Fibroblast of skin of left biceps (primary cell): ENCODE measurements at regions not wholly inside any gene's neighbourhood (a gene's known extent, or its start where the extent isn't known, plus 50 kb on each side); places are given as distances from the start of the nearest gene placed in this dataset.
"Not testable (repeated sequence)": the region's sequence is repeated elsewhere in the genome, so short reads cannot be mapped to it uniquely, and the experiment has no call there.

Experiments used
- DNase-seq, 2 experiments: peaks; one replicate each; pipeline ENCODE4 v3.0.0-alpha.2; 2013; ENCODE audit warnings: low read depth in 2 of 2

DNA sequence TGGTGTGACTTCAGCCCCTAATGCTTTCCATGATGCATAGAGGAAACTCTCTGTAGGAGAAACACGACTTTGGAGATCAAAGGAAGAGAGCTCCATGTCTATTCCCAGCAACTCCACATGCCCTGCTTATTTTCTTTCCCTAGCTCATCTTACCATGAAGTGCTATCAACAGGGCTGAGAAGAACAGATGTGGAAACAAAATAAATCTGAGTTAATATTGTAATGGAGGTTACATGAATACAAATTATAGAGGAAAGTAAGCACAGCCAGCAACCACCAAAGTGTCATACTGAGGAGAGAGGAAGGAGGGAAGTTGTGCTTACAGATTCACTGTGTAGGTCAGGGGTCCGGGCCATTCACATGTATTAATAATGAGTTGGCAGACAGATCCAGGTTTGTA, 157.5 kb downstream of the RFPL4B start:
- DNase-seq = no peak

DNA sequence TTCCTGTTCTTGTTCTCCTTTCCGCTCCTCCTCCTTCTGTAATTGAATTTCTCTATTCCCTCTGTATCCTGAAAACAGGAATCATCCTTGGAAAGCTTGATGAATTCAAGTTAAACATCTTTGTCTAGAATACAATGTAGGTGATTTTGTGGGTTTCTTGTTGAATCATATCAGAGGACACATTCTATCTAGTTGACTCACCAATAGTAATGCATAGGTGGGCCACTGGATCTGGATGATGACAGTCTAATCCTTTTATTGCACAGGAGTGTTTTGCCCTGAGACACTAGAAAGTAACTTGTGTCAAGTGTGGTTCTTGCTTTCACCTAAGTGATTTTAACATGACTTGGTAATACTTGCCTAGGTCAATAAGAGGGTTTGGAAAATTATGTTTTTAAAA, 164.3 kb downstream of the RFPL4B start:
- DNase-seq = no peak

DNA sequence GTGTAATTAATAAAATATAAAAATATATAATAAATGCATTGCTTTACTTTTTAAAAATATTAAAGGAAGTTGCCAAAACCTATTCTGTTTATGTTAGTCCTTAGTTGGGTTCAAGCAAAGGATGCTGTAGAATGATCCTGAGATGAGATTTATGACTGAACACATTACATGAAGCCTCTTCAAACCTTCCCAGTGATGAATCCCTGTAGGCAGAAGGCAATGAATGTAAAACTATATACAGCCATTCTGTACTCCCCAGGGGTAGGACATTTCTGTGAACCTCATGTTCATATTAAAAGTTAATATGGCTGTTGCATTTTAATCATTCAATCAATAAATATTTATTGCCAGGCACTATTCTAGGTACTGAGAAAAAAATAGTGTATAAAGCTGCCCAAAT, 166.0 kb downstream of the RFPL4B start:
- no peak for DNase-seq

DNA sequence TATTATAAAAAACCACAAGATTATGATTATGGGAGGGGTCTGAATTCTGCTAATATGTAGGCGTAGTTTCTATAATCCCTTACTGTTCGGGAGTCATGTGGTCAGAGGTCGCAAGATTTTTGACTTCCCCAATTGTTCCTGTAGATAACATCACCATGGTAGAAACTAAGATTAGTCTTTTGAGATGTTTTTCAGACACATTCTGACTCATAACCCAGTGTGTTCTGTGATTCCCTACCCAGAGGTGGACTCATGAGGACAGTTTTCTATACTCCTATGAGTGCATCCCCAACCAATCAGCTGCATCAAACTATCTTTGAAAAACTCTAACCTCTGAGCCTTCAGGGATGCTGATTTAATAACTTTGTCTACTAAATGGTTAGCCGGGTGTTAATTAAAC, 175.5 kb downstream of the RFPL4B start:
- no peak for DNase-seq

DNA sequence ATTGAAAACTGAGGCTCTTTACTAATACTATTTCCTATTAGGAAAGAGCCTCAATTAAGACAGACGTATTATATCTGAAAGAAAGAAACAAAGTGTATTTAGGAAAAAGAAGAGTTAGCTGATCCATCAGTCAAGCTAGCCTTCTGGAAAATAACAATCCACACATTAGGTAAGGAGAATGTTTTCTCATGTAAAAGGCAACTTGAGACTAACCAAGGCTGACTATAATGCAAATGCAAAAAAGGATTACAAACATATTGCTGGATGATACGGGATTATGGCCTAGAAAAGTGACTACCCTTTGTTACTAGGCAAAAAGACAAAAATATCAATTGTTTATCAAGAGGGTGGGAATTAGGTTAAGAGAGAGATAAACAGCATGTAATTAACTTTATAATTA, 176.9 kb downstream of the RFPL4B start:
- DNase-seq = no peak

DNA sequence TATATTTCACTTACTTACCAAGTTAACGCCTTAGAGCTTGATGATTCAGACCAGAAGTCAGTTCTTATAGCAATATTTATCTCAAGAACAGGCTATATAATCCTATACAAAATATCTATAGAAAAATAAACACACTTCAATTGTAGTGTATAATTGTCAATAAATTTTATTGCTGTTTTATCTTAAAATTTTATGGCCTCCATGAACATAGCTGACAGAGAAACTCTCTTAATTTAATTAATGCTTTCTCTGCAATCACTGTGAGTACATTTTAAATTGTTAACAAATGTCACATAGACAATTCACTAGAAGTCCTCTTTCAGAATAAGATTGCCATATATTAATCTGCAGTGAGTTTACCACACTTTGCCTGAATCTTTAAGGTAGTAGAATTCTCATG, 178.6 kb downstream of the RFPL4B start:
- no peak for DNase-seq

DNA sequence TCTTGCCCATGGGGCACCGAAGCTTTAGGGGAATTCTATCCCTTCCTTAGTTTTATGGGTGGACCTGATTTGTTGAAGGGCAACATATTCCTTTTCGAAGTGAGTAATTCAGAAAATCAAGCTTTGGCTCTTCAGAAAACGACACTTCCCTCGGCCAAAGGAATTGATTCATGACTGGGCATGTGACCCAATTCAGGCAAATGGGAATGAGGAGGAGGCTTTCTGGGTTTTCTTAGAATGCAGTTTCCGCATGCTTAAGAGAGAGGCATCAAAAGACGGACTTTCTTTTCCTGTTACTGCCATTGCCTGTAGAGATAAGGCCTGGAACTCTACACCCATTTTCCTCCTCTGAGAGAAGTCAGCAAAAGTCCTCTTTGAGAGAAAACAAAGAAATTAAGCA, 179.5 kb downstream of the RFPL4B start:
- no peak for DNase-seq

DNA sequence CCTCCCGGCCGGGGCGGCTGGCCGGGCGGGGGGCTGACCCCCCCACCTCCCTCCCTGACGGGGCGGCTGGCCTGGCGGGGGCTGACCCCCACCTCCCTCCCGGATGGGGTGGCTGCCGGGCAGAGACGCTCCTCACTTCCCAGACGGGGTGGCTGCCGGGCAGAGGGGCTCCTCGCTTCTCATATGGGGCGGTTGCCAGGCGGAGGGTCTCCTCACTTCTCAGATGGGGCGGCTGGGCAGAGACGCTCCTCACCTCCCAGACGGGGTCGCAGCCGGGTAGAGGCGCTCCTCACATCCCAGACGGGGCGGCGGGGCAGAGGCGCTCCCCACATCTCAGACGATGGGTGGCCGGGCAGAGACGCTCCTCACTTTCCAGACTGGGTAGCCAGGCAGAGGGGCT, 181.2 kb downstream of the RFPL4B start:
- not testable (repeated sequence) for DNase-seq

DNA sequence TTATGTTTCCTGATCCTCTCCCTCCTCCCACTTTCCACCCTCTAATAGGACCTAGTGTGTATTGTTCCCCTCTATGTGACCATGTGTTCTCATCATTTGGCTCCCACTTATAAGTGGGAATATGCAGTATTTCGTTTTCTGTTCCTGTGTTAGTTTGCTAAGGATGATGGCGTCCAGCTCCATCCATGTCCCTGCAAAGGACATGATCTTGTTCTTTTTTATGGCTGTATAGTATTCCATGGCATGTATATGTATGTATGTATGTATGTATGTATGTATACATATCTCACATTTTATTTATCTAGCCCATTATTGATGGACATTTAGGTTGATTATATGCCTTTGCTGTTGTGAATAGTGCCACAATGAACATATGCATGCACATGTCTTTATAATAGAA, 188.7 kb downstream of the RFPL4B start:
- DNase-seq = no peak

DNA sequence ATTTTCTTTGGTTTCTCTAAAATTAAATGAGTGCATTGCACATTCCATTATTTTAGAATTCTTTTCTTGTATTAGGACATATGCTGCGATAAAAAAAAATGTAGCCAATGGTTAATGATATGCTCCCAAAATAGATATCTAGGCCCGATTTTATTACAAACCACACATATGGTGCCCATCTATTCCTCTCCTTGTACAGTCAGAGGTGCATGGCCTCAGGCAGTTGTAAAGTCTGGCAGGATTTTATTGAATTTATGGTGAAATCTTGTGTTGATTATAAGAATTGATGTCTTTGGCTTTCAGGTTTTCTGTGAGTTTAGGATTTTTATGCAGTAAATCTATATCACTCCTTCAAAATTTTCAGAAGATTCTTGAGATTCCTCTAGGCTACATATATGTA, 192.2 kb downstream of the RFPL4B start:
- peak in 1 of 2 experiments; percentile 31 for DNase-seq

DNA sequence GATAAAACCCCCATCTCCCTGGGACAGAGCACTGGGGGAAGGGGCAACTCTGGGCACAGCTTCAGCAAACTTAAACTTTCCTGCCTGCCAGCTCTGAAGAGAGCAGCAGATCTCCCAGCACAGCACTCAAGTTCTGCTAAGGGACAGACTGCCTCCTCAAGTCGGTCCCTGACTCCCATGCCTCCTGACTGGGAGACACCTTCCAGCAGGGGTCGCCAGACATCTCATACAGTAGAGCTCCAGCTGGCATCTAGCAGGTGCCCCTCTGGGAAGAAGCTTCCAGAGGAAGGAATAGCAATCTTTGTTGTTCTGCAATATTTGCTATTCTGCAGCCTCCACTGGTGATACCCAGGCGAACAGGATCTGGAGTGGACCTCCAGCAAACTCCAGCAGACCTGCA, 194.7 kb downstream of the RFPL4B start:
- not testable (repeated sequence) for DNase-seq

DNA sequence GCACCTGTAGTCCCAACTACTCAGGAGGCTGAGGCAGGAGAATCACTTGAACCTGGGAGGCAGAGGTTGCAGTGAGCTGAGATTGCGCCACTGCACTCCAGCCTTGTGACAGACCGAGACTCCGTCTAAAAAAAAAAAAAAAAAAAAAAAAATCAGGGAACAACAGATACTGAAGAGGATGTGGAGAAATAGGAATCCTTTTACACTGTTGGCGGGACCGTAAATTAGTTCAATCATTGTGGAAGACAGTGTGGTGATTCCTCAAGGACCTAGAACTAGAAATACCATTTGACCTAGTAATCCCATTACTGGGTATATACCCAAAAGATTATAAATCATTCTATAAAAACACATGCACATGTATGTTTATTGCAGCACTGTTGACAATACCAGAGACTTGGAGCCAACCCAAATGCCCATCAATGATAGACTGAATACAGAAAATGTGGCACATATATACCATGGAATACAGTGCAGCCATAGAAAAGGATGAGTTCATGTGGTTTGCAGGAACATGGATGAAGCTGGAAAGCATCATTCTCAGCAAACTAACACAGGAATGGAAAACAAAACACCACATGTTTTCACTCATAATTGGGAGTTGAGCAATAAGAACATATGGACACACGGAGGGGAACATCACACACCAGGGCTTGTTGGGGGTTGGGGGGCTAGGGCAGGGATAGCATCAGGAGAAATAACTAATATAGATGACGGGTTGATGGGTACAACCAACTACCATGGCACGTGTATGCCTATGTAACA, 200.4 kb downstream of the RFPL4B start:
- DNase-seq = not testable (repeated sequence)

DNA sequence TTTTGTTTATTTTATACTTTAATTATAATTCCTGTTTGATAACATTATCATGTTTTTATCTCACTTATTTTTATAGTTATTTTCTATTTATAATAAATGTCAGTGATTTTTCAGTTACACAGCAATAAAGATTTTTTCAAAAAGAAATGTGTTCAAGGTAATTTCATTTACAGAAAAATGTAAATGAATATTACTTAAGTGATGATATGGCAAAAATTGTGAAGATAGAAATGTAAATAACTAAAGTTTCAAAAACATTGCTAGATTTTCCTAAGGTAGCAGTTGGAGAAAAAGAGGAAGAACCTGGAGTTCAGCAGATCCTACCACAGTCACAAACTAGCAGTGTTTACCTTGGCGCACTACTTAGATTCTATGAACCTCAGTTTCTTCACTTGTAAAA, 202.6 kb downstream of the RFPL4B start:
- DNase-seq = no peak

DNA sequence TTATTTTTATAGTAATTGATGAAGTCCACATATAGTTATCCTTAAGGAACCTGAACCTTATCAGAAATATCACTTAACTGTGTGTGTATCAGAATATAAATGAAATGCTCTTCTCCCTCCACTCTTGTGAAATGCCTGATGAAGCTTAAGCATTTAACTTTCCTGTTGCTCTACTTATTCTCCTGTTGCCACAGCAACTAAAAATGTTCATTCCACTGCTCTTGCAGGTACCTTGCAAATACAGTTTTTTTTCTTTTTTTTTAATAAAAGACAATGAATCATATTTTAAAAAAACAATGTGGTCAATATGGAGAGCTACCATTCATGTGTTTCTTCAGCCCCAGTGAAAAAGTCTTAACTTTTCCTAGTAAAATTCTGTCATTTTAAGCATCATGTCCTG, 210.3 kb downstream of the RFPL4B start:
- no peak for DNase-seq

DNA sequence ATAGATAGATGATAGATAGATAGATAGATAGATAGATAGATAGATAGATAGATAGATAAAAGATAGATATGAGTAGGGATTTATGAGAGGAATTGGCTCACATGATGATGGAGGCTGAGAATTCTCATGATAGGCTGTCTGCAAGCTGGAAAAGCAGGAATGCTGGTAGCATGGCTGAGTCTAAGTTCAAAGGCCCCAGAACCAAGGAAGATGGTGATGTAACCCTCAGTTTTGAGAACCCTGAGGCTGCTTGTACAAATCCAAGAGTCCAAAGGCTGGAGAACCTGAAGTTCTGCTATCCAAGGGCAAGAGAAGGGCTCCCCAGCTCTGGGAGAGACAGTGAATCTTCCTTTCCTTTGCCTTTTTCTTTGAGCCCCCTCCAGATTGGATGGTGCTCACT, 210.8 kb downstream of the RFPL4B start:
- DNase-seq = no peak

DNA sequence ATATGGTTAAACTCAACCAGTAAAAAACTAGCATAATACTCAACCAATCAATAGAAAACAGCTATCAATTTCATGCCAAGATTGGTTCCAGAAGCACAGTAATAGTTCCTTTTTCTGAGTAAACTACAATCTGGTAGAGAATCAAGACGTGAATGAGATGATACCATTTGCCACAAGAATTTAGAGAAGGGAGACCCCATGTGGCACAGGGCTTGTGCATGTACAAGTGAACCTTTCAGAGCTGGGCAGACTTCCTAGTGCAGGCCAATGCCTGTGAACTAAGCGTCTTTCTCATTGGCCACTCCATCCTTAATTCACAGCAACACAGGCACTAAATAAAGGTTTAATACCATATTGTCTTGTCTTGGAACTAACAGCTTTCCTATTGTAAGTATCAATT, 213.5 kb downstream of the RFPL4B start:
- DNase-seq = no peak

DNA sequence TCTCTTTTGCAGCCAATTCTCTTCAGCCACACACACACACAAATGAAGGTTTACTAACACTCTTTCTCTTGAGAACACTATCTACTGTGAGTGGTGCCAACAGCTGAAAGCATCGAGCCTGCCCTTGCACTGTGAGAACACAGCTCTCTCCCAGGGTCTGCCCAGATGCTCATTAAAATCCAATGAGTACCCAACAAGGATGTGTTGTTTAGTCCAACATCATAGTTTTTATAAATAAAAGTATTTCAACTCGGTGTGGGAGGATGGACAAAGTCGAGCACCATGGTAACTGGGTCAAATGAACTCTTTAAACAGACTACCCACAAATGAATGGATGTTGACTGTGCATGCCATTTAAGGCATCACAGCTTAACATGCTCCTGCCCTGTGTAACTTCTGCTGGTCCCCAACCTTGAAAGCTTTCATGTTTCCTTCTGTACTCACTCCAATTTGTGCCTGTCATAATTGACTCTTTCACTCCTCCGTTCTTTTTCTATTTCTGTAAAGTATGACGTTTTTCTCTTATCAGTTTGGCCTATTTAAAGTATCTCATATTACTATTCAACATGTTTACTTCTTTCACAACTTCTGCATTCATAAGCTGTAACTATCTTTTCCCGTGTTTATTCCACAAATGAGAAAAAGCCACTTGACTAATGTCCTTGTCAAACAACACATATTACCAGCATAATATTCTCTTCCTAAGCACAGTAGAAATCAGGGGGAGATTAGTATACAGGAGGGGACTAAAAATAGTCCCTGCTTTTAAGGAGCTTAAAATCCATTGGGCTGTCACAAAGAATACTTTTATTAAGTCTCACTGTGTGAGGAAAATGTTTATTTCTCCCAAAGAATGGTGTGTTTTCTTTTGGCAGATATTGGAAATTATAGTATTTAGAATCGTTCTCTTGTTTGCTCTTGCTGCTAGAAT, 215.4 kb downstream of the RFPL4B start:
- DNase-seq = no peak

DNA sequence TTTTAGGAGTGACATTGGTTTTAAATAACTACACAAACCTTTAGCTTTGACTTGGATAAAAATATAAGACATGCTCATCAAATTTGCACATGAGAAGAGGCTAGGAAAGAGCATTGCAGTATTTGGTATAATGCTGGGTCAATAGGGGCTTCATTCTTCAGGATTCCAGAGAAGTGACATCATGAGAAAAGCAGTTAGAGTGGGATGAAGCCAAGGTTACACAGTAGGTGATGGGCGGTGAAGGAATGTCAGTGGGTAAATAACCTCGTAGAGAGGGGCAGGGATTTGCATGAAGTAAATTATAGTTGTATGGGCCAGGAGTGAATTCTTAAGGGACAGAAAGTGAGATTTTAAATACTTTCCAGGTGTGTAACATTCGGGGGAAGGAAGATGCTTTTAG, 216.2 kb downstream of the RFPL4B start:
- DNase-seq = peak; percentile 57 to 64

DNA sequence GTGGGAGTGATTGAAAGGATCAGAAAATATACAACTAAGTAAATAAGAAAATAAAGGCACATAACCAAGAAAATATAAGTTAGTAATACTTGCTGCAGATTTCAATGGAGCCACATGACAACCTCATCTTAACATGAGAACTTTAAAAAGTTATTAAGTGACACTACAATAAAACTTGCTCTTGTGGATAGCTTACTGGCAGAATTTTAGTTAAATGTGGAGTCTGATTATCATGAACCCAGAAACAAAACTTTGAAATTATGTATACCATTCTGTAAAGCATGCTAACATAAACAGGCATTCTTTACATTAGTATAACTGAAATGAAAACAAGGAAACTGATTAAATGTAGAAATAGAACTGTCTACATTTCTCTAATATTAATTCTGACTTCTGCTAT, 220.9 kb downstream of the RFPL4B start:
- DNase-seq = no peak

DNA sequence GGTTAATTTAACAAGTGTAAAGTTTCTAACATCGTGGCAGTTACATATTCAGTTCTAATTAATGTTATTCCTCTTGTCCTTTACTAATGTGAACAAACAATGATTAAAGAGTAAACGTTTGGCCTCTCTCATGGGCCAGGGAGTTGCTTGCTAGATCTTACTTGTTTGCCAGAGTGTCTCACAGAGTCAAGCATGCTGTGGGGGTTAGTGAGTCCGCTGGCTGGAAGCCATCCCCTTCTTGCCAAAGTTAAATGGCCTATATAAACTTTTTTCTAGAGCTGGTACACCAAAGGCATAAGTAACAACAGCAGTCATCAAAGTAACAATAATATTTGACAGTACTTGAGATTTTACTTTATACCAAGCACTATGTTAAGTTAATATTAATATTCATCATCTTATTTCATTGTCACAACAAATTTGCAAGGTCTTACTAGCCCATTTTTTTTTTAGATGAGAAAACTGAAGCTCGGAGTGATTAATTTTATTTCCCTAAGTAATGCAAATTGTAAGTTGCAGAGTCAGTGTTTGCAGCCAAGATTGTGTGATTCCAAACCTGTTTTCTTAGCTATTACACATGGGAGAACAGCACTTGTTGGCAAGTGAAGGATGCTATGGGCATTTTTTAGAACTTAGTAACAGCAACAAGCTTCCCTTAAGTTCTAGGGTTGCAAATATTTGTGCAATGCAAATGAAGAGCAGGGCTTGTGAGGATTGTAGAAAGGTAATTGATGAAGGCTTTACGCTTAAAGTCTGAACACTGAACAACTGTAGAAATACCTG, 224.5 kb downstream of the RFPL4B start:
- peak; percentile 49 to 50 for DNase-seq

DNA sequence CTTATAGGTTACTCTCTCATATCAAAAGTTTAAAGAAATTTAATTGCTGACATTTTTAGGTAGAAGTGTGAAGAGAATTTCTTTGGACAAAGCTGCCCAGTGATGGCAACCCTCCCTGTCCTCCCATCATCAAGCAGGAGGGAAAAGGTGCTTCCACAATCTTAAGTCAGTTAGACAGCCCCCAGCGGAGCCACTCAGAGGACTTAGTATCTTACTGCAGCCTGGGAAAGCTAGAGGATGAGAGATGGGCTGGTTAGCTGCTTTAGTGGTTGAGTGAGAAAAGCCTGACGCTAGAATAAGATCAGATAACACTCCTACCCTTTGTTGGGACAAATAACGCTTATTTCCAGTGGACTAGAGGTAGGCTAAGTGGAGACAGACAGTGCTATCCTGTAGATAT, 227.1 kb downstream of the RFPL4B start:
- no peak for DNase-seq

DNA sequence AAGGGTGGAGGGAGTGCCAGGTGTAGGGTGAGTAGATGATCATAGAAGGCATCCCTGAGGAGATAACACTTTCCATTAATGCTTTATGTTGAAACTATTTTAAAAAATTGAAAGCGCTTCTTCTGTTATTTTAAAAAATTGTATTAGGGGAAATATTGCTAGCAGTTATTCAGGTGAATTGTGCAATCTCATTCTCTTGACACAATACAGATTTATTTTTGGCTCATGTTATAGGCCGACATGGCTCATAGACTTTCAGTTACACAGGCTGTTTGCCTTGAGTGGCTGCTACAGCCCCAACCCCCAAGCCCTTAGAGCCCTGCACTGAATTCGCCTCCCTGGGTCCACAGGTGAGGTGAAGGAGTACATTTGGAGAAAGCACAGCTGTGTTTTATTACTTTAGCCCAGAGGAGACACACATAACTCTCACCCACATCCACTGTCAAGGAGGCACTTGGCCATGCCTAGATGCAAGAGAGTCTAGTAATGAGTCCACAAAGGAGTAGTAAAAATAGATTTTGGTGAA, 228.2 kb downstream of the RFPL4B start:
- no peak for DNase-seq
